ENCODE measurements at regions not wholly inside any gene's neighbourhood (a gene's known extent, or its start where the extent isn't known, plus 50 kb on each side); places are given as distances from the start of the nearest gene placed in this dataset.

DNA sequence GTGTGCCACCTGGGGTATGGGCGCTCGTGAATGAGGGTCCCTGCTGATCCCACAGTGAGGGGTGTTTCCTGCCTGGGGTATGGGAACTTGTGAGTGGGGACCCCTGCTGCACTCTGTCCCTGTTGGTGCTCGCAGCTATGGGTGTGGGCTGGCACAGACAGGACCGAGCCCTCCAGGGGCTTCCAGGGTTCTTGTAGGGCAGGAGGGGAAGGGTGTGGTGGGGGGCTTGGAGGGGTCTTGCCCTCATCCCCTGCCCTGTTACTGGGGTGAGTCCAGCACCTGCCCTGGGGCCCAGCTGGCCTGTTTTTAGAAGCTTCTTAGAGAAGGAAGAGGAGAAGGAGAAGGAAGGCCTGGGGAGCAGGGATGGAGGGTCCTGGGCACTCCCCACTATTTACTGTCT is 377.0 kb upstream of the NUPR2 start:
- TF ChIP-seq POLR2A (IDR thresholded peaks at IDR 0.05): no peak
- TF ChIP-seq, protein P1, sequence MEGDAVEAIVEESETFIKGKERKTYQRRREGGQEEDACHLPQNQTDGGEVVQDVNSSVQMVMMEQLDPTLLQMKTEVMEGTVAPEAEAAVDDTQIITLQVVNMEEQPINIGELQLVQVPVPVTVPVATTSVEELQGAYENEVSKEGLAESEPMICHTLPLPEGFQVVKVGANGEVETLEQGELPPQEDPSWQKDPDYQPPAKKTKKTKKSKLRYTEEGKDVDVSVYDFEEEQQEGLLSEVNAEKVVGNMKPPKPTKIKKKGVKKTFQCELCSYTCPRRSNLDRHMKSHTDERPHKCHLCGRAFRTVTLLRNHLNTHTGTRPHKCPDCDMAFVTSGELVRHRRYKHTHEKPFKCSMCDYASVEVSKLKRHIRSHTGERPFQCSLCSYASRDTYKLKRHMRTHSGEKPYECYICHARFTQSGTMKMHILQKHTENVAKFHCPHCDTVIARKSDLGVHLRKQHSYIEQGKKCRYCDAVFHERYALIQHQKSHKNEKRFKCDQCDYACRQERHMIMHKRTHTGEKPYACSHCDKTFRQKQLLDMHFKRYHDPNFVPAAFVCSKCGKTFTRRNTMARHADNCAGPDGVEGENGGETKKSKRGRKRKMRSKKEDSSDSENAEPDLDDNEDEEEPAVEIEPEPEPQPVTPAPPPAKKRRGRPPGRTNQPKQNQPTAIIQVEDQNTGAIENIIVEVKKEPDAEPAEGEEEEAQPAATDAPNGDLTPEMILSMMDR (IDR thresholded peaks at IDR 0.05): no peak
